DMS53 treated with DMSO at 0.1 percent for 48 hours (cell line): ENCODE measurements at regions not wholly inside any gene's neighbourhood (a gene's known extent, or its start where the extent isn't known, plus 50 kb on each side); places are given as distances from the start of the nearest gene placed in this dataset.
"Not testable (repeated sequence)": the region's sequence is repeated elsewhere in the genome, so short reads cannot be mapped to it uniquely, and the experiment has no call there.

Experiments
- DNase-seq: peaks from one replicate; lab custom pipeline; 2025; ENCODE audit not compliant: unreplicated experiment; lab: John Stamatoyannopoulos, UW

GRCh38 chr6:163739966-163740365 lies 325.4 kb downstream of the QKI start:
- DNase-seq, result no peak

GRCh38 chr6:163739408-163739725 lies 324.8 kb downstream of the QKI start:
- DNase-seq, result no peak

DNA sequence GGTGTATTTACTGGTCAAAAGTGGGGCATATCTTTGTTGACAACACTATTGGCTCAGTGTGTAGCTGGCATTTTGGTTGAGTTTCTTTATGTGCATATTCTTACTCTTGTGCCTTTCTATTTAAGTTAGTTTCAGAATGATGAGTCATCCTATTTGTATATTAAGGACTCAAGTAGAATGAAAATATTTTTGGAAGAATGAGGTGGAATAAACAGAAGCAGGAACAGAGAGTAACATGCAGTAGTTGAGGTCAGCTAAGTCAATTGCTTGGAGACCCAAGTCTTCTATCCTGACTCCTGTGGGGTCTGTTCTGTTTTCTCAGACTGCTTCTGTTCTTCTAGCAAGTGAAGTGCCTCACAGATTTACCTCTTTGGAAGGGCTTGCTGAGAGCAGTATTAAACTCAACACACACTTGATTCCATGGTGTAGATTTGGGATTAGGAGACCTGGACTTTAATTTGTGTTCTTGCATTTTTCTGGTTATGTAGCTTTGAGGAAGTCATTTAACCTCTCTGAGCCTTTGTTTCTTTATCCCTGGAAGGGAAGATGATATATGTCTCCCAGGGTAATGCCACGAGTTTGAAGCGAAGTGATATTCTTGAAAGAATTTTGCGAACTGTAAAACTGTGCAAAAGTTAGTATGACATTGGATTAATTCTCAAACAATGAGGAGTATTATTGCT lies 324.3 kb downstream of the QKI start:
- DNase-seq, result no peak

- no peak for DNase-seq
These were observed 323.8 kb downstream of the QKI start for GRCh38 chr6:163738304-163738703.

GRCh38 chr6:163735076-163735475 lies 320.6 kb downstream of the QKI start:
- DNase-seq, result no peak

GRCh38 chr6:163733061-163733460 lies 318.5 kb downstream of the QKI start:
- no peak for DNase-seq

- no peak for DNase-seq
These were observed 318.0 kb downstream of the QKI start for GRCh38 chr6:163732479-163732878.

GRCh38 chr6:163732014-163732351 lies 317.5 kb downstream of the QKI start:
- not testable (repeated sequence) for DNase-seq

- no peak for DNase-seq
These were observed 316.9 kb downstream of the QKI start for GRCh38 chr6:163731215-163732013.

DNA sequence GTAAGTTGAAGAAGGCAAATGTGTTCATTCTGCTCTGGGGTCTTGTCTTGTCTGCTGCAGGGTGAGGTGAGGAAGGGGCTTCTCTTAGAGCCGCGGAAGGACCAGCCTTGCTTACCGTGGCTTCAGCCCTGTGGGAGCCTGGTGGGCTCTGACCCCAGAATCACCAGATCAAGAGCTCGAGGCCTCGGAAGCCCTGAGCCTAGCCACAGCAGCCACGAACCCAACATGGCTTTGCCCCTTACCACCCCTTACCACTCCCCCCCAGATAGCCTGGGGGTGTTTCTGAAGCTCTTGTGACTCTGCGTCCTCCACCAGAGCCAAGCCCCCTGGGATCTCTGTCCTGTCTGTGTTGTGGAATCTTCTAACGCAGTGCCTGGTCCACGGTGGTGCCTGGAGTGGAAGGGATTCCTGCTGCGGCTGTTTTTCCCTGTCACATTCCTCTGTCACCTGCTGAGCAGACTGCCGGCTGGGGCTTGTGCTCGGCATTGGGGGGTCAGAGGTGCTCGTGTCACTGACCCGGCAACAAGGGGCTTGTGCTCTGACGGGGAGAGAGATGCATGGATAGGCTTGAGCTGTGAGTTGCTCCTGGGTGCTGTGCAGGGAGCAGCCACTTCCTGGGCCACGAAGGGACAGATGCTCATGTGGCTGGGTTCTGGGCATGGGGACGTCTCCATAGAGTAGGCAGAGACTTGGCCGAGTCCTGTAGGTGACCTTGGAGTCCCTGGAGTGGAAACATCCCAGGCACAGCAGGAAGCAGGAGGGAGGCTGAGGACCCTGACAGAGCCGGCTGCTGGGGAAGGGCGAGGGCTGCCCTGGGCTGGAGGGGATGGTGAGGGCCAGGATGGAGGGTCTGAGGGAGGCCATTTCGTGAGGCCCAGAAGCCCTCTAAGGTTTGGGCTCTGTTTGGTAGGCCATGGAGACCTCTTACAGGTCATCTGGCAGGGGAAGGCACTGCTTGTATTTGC lies 316.0 kb downstream of the QKI start:
- DNase-seq, result no peak

DNA sequence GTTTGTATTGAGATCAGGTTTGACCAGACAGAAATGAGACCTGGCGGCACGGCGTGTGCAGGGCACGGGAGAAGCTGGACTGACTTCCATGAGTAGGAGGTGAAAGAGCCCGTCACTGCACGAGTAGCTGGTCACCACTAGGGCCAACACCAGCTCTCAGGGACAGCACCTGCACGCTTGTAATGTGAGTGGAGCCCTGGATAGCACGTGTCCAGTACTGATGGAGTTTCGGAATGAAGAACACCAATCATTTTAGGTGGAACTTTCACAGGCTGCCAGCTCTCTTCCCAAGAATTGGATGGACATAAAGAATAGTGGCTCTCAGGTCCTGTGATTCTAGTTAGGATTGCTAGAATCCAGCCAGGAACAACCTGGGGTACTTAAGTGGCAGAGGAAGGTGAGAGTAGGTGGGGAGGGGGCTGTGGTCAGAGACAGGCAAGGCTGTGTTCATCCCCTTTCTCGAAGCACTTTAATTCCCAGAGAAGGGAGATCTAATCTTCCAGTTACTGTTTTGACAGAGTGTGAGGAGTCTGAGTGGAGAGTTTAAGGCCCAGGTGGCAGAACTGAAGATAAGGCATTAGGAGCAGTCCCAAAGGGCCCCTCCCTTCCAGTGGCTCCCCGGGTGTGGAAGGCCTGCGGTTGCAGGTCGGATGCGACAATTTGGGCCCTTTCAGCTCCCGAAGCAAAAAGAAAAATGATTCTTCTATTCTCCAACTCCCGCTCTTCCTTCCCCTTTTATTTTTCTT lies 314.8 kb downstream of the QKI start:
- no peak for DNase-seq

- no peak for DNase-seq
These were observed 314.1 kb downstream of the QKI start for GRCh38 chr6:163728442-163729126.

GRCh38 chr6:163726037-163726695 lies 311.6 kb downstream of the QKI start:
- DNase-seq, result no peak

GRCh38 chr6:163725008-163725941 lies 310.8 kb downstream of the QKI start:
- DNase-seq, result no peak

DNA sequence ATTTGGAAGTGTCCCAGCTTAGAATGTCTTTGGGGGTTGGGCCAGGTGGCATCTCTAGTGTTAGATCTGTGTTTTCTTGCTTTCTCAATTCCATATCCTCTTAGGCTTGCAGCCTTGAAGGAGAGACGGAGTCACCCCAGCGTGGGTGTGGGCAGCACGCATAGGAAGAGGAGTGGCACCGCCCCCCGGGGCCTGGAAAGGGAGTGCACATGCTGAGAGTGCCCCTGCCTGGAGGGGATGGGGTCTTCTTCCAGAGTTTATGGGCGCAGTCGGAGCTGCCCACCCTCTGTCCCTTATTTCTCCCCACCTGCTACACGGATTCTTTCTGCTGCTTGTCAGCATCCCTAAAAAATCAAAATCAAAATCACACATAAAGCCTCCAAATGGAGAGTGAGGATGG lies 309.7 kb downstream of the QKI start:
- DNase-seq, result no peak

GRCh38 chr6:163723759-163724158 lies 309.2 kb downstream of the QKI start:
- DNase-seq, result no peak

DNA sequence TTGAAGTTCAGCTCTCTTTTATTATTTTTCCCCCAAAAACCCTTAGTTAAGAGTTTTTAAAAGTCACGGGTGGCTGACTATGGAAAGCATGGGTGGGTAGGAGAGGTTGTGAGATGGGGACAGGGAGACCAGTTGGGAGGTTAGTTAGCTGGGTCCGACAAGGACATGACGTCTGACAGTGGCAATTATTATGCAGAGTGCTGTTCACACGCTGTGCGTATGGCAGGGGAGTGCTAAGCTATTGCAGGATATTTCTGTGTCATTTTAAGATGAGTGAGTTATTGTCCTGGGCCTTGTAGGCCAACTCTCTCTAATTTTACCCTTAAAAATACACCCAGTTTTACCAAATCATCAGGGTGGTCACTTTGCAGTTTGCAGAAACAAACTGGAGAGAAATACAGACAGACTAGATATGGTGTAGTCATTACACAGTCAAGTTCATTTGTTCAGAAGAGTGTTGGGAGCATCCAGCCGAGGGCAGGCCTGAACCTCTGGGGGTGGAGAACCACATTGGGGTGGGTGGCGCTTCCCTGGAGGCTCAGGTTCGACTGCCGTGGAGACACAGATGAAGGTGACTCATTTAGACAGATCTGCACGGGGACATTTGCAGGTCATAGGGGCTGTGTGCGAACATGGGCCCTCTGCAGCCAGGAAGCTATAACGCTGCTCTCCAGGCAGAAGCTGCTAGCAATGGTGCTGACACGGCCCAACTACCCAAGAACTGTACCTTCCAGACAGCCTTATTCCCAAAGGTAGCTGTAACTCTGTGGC lies 307.6 kb downstream of the QKI start:
- no peak for DNase-seq

DNA sequence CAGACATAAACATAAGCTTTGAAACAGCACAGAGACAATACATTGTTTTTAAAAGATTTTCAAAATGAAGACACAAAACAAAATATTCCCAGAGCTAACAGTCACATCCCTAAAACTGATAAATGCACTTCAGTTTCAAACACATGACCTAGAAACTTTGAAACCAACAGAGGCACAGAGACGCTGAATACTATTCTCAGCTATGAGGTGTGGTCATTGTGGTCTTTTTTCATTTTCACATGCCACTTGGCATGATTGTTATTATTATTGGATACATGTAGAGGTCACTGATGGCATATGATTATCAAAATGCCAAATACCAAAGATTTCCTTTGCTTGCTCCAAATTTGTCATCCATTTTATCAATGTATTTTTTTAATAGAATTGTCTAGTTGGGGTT lies 306.9 kb downstream of the QKI start:
- DNase-seq, result no peak
